ENCODE measurements at regions not wholly inside any gene's neighbourhood (a gene's known extent, or its start where the extent isn't known, plus 50 kb on each side); places are given as distances from the start of the nearest gene placed in this dataset.
"Not testable (repeated sequence)": the region's sequence is repeated elsewhere in the genome, so short reads cannot be mapped to it uniquely, and the experiment has no call there.

- Mint-ChIP-seq H3K36me3 (ENCODE audit: unreplicated experiment) (no peaks in the 10 kb centered on the region), H3K27ac (ENCODE audit: unreplicated experiment) (no peak overlapping the region), H3K4me3 (ENCODE audit: unreplicated experiment) (no peak overlapping the region), H3K4me1 (ENCODE audit: unreplicated experiment) (no peaks in the 10 kb centered on the region), H3K9me3 (ENCODE audit: unreplicated experiment) (peaks cover 21% of the 10 kb centered on the region), H3K27me3 (ENCODE audit: unreplicated experiment) (no peaks in the 10 kb centered on the region)
- DNase-seq (ENCODE audit: extremely low spot score, unreplicated experiment) = no peak
- TF ChIP-seq CTCF (IDR thresholded peaks at IDR 0.05) = no peak
Observed at GRCh38 chr1:233828480-233828879, 76.0 kb upstream of the SLC35F3 start.

GRCh38 chr1:233834609-233835008, 69.9 kb upstream of the SLC35F3 start:
- Mint-ChIP-seq H3K27ac (ENCODE audit: unreplicated experiment) (no peak overlapping the region), H3K4me3 (ENCODE audit: unreplicated experiment) (no peak overlapping the region), H3K9me3 (ENCODE audit: unreplicated experiment) (peaks cover 10% of the 10 kb centered on the region), H3K27me3 (ENCODE audit: unreplicated experiment) (no peaks in the 10 kb centered on the region), H3K36me3 (ENCODE audit: unreplicated experiment) (no peaks in the 10 kb centered on the region), H3K4me1 (ENCODE audit: unreplicated experiment) (no peaks in the 10 kb centered on the region)
- TF ChIP-seq CTCF (IDR thresholded peaks at IDR 0.05) = no peak
- no peak for DNase-seq (ENCODE audit: extremely low spot score, unreplicated experiment)

GRCh38 chr1:233838207-233838606, 66.3 kb upstream of the SLC35F3 start:
- not testable (repeated sequence) for DNase-seq (ENCODE audit: extremely low spot score, unreplicated experiment); H3K4me1 Mint-ChIP-seq (ENCODE audit: unreplicated experiment); H3K27me3 Mint-ChIP-seq (ENCODE audit: unreplicated experiment); H3K4me3 Mint-ChIP-seq (ENCODE audit: unreplicated experiment); H3K27ac Mint-ChIP-seq (ENCODE audit: unreplicated experiment); H3K36me3 Mint-ChIP-seq (ENCODE audit: unreplicated experiment)
- H3K9me3 Mint-ChIP-seq (ENCODE audit: unreplicated experiment) = peaks cover 20% of the 10 kb centered on the region

GRCh38 chr1:233843525-233844204, 60.8 kb upstream of the SLC35F3 start:
- TF ChIP-seq CTCF (IDR thresholded peaks at IDR 0.05) = no peak
- no peak for DNase-seq (ENCODE audit: extremely low spot score, unreplicated experiment)
- Mint-ChIP-seq H3K36me3 (ENCODE audit: unreplicated experiment) (no peaks in the 10 kb centered on the region), H3K4me3 (ENCODE audit: unreplicated experiment) (no peak overlapping the region), H3K27me3 (ENCODE audit: unreplicated experiment) (no peaks in the 10 kb centered on the region), H3K9me3 (ENCODE audit: unreplicated experiment) (peaks cover 39% of the 10 kb centered on the region), H3K27ac (ENCODE audit: unreplicated experiment) (no peak overlapping the region), H3K4me1 (ENCODE audit: unreplicated experiment) (no peaks in the 10 kb centered on the region)

- TF ChIP-seq CTCF (IDR thresholded peaks at IDR 0.05) = no peak
- DNase-seq (ENCODE audit: extremely low spot score, unreplicated experiment) = no peak
- Mint-ChIP-seq H3K4me3 (ENCODE audit: unreplicated experiment) (no peak overlapping the region), H3K4me1 (ENCODE audit: unreplicated experiment) (no peaks in the 10 kb centered on the region), H3K27me3 (ENCODE audit: unreplicated experiment) (no peaks in the 10 kb centered on the region), H3K9me3 (ENCODE audit: unreplicated experiment) (peaks cover 44% of the 10 kb centered on the region), H3K36me3 (ENCODE audit: unreplicated experiment) (no peaks in the 10 kb centered on the region), H3K27ac (ENCODE audit: unreplicated experiment) (no peak overlapping the region)
Observed at GRCh38 chr1:233844275-233844674, 60.2 kb upstream of the SLC35F3 start.

GRCh38 chr1:233844692-233845091, 59.8 kb upstream of the SLC35F3 start:
- no peak for TF ChIP-seq CTCF (IDR thresholded peaks at IDR 0.05)
- Mint-ChIP-seq H3K4me3 (ENCODE audit: unreplicated experiment) (no peak overlapping the region), H3K27ac (ENCODE audit: unreplicated experiment) (no peak overlapping the region), H3K36me3 (ENCODE audit: unreplicated experiment) (no peaks in the 10 kb centered on the region), H3K4me1 (ENCODE audit: unreplicated experiment) (no peaks in the 10 kb centered on the region), H3K9me3 (ENCODE audit: unreplicated experiment) (peaks cover 41% of the 10 kb centered on the region), H3K27me3 (ENCODE audit: unreplicated experiment) (no peaks in the 10 kb centered on the region)
- no peak for DNase-seq (ENCODE audit: extremely low spot score, unreplicated experiment)

Data from osteocyte (in vitro differentiated cells).